ENCODE measurements at regions not wholly inside any gene's neighbourhood (a gene's known extent, or its start where the extent isn't known, plus 50 kb on each side); places are given as distances from the start of the nearest gene placed in this dataset.
"Not testable (repeated sequence)": the region's sequence is repeated elsewhere in the genome, so short reads cannot be mapped to it uniquely, and the experiment has no call there.

DNA sequence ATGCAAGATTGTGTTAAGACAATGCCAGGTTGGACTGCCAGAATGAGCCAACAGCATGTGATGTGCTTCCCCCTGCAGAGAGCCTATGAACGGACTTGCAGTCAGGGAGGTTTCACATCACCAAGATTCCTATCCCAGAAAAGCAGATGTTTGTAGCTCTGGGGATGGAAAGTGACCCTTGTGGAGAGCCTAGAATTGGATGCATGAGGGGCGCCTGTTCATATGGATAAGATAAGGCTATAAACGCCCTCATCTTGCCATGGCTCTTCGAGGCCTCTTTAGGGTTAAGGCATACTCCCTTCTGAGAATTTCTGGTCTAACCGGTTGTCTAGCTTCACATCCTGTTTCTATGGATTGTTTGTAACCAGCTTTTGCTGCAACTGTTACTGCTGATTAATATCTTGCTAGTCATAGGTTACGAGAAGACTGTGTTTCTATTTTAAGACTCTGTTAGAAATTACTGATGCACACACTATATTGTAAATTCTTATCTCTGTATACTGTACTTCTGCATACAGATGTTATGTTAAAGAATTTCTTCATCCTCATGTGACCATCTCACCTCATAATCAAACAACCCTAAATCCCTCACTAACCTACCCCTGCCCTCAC, 295.8 kb downstream of the PTGER3 start:
- not testable (repeated sequence) for DNase-seq (ENCODE audit: low spot score)

DNA sequence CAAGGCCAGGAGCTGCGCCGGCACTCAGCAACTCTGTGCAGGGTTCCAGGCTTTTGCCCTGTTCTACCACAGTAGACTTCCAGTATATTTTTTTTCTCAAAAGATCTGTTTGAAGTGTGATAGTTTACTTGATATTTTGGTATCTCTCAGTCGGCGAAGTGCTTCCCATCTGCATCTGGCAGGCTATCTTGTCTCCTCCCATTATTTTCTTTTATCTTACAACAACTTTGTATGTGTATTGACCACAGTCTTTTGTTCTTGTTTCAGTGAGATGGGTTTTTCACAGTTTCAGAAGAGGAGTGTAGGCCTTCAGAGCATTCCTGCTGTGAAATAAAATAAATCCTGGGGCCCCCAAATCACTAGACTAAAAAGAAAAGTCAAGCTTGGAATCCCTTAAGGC, 292.9 kb downstream of the PTGER3 start:
- DNase-seq (ENCODE audit: low spot score) = no peak

DNA sequence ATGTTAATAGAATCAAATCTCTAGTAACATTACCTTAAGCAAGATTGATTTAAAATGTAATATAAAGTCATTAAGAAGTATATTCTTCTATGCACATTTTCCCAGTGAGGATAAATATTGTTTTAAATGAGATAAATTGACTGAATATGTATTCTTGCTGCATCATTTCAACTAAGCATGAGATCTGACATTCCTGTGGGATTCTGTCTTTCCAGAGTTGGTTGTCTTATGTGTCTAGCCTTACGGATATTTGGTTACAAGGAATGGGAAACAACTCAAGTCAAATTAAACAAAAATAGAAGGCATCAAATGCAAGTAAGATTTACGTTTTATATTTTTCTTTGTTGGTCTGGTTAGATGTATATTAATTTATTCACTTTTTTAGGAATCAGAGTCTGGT, 287.5 kb downstream of the PTGER3 start:
- DNase-seq (ENCODE audit: low spot score) = no peak

DNA sequence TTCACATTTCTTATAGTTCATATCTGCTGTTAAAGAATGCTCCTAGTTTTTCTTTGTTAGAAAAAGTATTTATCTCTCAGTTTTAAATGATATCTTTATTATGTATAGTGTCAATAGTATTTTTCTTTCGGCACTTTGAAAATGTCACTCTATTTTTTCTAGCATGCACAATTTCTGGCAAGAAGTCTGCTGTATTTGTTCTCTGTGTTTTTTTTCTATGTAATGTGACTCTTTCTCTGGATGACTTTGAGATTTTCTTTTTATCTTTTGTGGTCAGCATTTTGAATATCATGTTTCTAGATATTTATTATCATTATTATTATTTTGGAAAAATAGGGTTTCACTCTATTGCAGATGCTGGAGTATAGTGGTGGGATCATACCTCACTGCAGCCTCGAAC, 285.2 kb downstream of the PTGER3 start:
- no peak for DNase-seq (ENCODE audit: low spot score)

DNA sequence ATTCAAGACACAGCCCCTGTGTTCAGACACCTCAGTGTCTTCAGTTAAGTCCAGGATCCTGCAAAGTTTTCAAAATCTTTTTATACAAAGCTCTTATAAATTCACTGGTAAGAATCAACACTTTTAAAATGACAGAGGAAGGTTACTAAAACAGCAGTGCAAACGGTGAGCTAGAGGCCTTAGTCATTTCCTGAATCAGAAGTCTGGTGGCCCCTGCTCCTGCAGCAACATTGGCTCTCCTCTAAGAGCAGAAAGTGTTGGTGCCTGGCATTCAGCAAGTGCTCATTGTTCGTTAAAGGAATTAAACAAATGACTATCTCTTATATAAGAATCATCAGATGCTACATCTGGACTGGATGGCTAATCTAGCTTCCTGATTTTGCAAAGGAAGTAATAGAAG, 282.9 kb downstream of the PTGER3 start:
- DNase-seq (ENCODE audit: low spot score) = no peak

DNA sequence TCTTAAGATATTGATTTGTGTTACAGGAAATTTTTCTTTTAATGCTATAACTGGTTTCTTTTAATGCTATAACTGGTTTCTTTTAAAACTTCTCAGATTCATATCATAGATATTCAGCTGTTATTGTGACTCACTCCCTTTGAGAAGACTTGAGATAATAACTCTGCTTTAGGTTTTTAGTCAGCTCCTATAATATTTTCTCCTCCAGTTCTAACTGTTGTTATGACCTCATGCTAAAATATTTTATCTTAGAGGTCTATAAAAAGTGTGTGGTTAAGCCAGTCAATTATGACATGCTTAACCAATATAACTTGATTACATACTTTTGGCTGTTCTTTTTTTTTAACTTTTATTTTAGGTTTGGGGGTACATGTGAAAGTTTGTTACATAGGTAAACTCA, 280.2 kb downstream of the PTGER3 start:
- DNase-seq (ENCODE audit: low spot score) = no peak

DNA sequence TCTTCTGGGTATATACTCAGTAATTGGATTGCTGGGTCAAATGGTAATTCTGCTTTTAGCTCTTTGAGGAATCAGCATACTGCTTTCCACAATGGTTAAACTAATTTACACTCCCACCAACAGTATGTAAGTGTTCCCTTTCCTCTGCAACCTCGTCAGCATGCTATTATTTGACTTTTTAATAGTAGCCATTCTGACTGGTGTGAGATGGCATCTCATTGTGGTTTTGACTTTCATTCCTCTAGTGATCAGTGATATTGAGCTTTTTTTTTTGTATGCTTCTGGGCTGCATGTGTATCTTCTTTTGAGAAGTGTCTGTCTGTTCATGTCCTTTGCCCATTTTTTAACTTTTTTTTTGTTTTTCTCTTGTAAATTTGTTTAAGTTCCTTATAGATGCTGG, 279.4 kb downstream of the PTGER3 start:
- DNase-seq (ENCODE audit: low spot score) = no peak

DNA sequence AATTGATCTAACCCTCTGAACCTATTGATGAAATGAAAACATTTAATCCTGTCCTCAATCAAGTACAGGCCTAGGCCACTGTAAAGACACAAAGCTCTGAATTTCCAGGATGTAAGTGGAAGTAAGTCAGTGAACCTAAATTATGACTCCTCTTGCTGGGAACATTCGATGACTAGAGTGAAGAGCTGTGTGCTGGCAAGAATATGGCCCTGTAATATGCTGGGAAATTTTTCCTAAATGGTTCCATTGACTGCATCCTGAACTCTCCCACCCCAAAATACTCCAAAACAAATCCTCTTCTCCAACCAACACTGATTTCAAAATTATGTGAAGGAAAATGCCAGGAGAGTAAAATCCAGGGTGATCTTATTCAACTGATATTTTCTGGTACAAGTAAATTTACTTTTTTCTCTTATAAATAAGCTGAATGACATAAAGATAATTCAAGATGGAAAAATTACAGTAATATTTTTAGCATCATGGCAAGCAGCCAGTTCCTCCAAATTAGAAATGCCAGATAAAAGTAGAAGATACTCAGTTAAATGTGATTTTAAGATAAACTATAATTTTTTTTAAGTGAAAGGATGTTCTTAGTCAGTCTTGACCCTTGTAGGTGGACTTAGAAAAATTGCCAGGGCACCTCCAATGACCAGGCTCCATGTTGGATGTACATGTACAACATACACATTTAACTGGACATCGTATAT, 269.4 kb downstream of the PTGER3 start:
- no peak for DNase-seq (ENCODE audit: low spot score)

DNA sequence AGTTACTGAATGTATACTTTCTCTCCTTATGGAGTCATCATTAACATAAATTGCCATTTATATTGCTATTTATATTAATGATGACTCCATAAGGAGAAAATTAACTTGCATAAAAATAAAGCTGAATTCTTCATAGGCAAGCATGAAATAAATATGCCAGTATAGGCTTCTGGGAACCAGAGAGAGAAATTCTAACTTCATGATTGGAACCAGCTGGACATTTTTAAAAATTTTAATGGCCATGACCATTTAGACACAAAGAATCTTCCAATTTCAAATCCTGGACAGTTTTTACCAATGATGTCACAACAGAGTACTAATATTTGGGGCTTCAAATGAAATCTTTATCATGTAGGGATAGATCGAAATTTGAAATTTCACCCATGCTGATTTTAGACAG, 268.7 kb downstream of the PTGER3 start:
- no peak for DNase-seq (ENCODE audit: low spot score)

DNA sequence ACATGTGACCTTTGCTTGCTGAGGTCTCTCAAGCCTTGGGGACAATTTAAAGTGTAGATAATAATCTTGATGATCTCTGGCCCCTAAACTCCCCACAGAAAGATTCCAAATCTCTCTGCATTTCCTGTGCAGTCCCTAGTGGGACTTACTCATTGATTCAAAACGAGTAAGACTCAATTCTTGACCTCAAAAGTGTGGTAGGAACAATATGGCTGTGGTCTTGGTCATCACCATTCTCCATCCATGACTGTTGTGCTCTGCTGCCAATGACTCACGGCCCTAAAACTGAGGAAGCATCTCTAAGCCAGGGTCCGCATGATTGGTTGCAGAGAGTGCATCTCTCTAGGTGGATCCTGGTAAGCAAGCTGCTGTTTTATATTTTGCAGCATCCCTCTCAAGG, 268.0 kb downstream of the PTGER3 start:
- no peak for DNase-seq (ENCODE audit: low spot score)

DNA sequence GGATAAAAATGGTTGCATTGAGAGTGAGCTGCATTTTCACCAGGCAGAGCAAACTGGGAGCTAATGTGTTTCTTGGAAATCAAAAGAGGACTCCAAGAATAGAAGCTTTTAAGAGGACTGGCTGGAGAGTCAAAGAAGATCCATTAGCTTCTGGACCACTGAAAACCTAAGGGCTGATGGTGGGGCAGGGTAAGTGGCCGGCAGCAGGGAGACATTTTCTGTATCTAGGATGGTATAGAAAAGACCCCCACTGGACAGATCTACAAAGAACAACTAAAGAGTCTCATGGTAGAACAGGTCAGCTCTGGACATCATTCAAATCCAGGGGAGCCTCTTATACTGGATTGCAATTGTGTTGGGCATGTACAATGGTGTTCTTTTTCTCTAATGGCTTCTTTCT, 262.3 kb downstream of the PTGER3 start:
- no peak for DNase-seq (ENCODE audit: low spot score)

DNA sequence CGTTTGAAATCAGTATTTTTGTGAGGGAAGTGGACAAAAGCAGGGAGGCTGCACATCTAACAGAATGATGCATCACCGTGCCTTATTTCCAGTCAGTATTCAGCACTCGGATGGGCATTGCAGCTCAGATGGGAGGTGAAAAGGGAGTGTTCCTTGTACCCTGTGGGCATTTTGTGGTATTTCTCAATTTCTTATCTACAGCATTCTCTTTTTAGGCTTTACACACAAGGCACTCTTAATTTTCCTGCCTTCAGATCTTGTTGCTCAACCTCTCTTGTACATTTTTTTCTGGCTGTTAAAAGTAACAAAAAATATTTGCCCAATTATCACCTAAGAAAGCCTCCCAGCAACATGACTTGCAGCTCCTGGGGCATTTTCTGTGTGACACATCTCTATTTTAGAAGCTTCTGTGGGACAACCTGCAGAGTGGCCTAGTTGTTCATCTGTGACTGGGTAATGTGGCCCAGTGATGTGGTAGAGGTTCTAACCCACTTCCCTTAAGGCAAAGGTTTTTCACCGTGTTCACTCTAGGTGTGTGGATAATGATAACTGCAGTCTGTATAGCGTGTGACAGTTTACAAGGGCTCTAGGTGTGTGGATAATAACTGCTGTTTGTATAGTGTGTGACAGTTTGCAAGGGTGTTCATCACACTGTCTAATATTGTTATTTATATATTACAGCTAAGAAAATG, 257.2 kb downstream of the PTGER3 start:
- DNase-seq (ENCODE audit: low spot score) = no peak

DNA sequence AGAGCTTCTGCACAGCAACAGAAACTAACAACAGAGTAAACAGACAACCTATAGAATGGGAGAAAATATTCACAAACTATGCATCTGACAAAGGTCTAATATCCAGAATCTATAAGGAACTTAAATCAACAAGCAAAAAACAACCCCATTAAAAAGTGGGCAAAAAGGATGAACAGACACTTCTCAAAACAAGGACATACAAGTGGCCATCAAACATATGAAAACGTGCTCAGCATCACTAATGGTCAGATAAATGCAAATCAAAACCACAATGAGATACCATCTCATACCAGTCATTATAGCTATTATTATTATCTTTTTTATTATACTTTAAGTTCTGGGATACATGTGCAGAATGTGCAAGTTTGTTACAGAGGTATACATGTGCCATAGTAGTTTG, 252.6 kb downstream of the PTGER3 start:
- DNase-seq (ENCODE audit: low spot score) = not testable (repeated sequence)

DNA sequence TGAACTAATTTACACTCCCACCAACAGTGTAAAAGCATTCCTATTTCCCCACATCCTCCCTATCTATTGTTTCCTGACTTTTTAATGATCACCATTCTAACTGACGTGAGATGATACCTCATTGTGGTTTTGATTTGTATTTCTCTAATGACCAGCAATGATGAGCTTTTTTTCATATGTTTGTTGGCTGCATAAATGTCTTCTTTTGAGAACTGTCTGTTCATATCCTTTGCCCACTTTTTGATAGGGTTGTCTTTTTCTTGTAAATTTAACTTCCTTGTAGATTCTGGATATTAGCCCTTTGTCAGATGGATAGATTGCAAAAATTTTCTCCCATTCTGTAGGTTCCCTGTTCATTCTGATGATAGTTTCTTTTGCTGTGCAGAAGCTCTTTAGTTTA, 251.3 kb downstream of the PTGER3 start:
- DNase-seq (ENCODE audit: low spot score) = not testable (repeated sequence)

DNA sequence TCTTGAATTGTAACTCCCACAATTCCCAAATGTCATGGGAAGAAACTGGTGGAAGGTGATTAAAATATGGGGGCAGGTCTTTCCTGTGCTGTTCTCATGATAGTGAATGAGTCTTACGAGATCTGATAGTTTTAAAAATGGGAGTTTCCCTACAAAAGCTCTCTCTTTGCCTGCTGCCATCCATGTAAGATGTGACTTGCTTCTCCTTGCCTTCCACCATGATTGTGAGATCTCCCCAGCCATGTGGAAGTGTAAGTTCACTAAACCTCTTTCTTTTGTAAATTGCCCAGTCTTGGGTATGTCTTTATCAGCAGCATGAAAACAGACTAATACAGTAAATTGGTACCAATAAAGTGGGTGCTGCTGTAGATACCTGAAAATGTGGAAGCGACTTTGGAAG, 245.0 kb downstream of the PTGER3 start:
- not testable (repeated sequence) for DNase-seq (ENCODE audit: low spot score)

DNA sequence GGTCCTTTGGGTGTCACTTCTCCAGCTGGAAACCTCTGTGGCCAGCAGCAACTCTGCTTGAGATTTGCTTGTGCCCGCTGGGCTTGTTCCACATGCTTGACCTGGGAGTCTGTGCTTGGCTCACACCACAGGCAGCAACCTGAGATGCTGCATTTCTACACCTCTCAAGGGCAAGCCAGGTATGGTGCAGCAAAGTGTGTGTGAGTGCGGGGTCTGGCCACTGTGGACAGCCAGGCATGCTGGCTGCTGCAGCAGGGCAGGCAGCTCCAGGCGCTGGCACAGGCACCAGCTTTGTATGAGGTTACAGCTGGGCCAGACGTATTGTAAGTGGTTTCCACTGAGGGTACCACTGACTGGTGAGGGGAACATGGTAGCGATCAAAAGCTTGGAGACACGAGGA, 242.0 kb downstream of the PTGER3 start:
- DNase-seq (ENCODE audit: low spot score) = no peak

DNA sequence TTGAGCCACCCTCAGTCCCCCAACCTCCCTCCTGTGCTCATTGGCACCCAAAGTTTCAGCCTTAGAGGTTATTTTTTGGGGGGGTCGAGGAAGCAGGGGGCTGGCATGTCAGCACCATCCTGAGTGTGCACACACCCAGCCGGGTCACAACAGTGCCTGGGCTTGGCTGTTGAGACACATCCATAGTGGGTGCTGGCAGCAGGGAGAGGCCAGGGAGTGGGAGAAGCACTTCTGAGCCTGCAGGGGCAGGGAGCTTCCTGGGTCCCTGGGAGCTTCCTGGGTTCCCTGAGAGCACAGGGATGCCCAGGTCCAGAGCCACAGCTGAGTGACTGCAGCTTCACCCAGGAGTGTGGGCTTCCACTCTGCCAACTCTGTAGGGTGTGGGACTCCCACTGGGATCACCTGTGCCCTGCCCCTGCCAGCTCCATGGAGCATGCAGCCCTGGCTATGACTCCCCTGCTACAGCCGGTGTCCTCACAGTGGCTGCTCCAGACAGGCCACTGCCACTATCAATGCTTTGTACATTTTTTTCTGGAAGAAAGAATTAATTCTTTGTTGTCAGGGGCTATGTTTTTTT, 240.4 kb downstream of the PTGER3 start:
- DNase-seq (ENCODE audit: low spot score) = no peak

DNA sequence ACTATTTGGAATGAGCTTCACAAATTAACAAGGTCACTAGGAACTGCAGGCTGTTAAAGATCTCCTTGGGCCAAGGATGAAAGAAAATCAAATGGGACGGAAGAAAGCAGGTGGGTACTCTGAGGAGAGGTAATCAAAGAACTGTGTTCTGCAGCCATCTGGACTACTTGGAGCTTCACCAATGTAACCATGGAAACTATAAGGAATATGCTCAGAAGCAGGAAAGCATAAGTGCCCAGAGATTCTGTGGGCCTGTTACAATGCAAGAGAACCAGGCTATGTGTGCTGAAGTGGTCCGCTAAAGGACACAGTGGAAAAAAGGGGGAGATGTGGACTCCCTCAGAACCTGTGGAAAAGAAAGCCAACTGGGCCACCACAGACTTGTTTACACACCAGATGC, 238.5 kb downstream of the PTGER3 start:
- DNase-seq (ENCODE audit: low spot score) = no peak

DNA sequence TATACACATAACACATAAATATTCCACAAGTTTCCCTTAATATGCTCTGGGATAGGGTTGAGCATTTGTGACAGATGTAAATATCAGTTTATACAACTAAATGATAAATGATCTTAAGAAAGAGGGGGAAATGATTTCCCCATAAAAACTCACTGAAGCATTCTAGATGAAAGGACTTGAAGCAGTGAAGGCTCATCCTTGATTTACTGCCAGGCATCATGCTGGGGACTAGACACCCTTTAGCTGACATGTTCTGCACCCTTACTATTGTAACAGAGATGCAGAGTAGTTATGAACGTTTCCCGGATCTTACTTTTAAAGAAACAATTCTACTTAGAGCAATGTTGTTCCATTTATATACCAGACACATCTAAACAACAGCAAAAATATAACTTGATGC, 235.8 kb downstream of the PTGER3 start:
- no peak for DNase-seq (ENCODE audit: low spot score)

DNA sequence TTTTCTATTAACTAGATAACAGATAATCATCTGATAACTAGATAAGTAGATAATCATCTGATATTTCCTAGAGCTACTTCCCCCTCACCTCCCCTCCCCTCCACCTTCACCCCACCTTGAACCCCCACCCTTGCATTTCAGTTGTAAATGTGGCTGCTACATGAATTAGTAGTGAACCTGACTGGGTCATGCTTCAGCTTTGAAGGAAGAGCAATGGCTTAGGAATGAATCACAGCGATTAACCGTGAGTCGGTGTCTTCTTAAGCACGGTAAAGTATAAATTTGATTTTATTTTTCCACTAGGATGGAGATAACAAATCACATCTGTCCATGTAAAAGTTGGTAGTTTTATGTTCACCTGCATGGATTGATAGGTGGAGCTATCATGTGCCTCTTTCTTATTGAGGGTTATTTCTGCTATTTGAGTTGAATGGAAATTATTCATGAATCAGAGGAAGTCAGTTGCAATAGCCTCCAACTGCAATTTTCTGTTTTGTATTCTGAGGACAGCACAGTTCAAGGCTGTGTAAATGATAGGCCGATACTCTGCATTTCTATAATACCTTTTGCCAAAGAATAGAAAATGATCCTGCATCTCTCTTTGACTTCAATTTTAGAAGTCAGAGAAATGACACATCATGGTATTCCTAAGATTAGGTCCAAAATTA, 235.0 kb downstream of the PTGER3 start:
- DNase-seq (ENCODE audit: low spot score) = no peak

DNA sequence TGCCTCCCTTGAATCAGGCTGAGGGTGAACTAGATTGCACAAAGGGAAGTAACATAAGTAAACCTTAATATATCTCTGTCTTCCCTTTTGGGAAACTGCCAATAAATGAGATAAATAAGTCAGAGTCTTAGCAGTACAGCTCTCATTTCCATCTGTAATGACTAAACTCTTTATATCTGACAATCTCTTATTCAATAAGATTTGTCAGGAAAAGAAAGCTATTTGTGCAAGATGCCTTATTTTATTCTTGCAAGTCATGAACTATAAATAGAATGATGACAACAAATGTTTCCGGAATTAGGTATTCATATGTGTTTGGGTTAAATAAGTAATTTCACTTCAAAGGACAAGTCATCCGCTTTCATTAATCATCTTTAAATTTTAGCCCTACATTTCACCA, 229.2 kb downstream of the PTGER3 start:
- no peak for DNase-seq (ENCODE audit: low spot score)

DNA sequence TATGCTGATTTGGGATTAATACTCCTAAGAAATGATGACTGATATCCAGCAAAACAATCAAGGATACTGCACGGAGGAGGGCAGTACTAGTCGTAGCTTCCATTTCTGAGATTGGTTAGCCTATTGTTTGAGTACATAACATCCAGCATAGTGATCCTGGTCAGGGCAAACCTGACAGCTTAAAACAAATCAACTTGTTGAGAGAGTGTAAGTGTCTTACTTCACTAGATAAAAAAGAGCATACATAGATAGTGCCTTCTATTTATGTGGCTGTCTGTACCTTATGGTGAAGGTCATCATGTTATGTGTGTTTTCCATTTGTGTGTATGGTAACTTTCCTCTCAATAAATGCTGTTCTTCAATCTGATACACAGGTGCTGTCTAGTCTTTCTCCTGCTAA, 228.4 kb downstream of the PTGER3 start:
- no peak for DNase-seq (ENCODE audit: low spot score)

DNA sequence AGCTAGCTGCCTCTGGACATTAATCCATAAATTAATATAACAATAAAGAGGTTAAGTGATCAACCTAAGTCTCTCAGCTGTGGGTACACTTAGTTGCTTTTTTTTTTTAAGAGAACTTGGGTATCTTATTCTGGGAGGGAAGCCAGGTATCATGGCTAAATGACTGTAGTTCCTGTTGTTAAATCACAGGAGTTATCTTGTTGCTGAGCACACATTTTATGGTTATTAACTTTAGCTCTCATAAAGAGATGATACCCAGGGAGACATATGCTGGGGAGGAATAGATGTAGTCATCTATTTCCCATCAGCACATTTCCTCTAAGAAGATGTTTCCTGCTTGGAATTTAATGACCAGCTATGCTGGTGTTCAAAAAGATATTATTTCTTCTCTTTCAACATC, 227.8 kb downstream of the PTGER3 start:
- DNase-seq (ENCODE audit: low spot score) = no peak

All from germinal center (tissue), 1 donor.